ENCODE measurements at regions not wholly inside any gene's neighbourhood (a gene's known extent, or its start where the extent isn't known, plus 50 kb on each side); places are given as distances from the start of the nearest gene placed in this dataset.

GRCh38 chr20:52035498-52035897, 156.1 kb downstream of the ZFP64 start:
- TF ChIP-seq CTCF (conservative IDR thresholded peaks at IDR 0.05; ENCODE audit: low read length) (no peak), EZH2phosphoT487 (IDR thresholded peaks at IDR 0.05; ENCODE audit: borderline replicate concordance) (no peak)
